GM12891 (cell line): ENCODE measurements at regions not wholly inside any gene's neighbourhood (a gene's known extent, or its start where the extent isn't known, plus 50 kb on each side); places are given as distances from the start of the nearest gene placed in this dataset.

Experiments used
- PAX5 ChIP-seq: IDR thresholded peaks from 2 replicates; pipeline ENCODE4 v1.6.1; 2011; ENCODE audit warnings: low read length, moderate library complexity, mild to moderate bottlenecking; ENCODE audit not compliant: insufficient read depth, severe bottlenecking
- POLR2A ChIP-seq: IDR thresholded peaks from 2 replicates; pipeline ENCODE4 v1.6.1; 2011; ENCODE audit warnings: low read depth, low read length, control low read depth
- POLR2AphosphoS5 ChIP-seq: IDR thresholded peaks from 2 replicates; pipeline ENCODE4 v1.6.1; 2011; ENCODE audit warnings: low read depth, low read length, control low read depth

DNA sequence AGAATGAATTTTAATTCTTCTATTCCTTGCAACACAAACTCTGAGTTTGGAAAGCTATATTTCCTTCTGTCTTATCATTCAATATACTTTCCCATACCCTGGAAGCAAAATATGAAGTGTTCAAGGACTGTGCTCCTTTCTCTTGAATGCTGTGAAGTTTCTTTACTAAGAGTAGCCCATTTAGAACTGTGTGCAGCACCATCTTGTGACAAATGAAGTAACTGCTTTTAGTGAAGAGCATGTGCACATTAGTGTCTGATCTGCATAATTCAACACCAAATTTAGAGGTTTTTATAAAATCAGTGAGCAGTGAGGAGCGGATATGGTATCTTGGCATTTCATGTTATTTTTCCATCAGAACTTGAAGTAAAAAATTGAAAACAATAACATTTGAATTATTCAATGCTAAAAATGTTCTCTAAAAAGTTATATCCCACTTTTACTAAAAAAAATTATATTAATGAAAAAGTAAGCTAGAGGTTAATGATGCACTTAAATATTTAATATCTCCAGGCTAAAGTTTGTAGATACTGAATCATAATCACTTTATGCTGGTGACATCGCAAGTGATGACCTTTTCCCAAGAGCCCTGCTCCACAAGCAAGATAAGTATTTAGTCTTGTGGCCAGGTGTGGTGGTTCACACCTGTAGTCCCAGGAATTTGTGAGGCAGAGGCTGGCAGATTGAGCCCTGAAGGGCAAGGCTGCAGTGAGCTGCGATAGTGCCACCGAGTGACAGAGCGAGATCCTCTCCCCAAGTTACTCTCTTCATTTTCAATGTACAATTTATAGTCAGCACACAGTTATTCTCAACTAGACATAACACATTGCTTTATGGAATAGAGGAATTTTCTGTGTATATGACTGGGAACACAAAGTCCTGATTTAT lies 108.8 kb upstream of the PCLO start:
- TF ChIP-seq POLR2AphosphoS5 (no peak), POLR2A (no peak), PAX5 (no peak)
